Hepatocyte (in vitro differentiated cells): ENCODE measurements at regions not wholly inside any gene's neighbourhood (a gene's known extent, or its start where the extent isn't known, plus 50 kb on each side); places are given as distances from the start of the nearest gene placed in this dataset.

Source experiments
- EZH2 ChIP-seq: fragments of 200-600 bp; sonication (generic); IDR thresholded peaks from 2 replicates; pipeline ENCODE4 v1.6.1; 2016; ENCODE audit warnings: antibody characterized with exemption, mild to moderate bottlenecking, borderline replicate concordance
- EZH2phosphoT487 ChIP-seq: fragments of 200-600 bp; sonication (generic); IDR thresholded peaks from one replicate; pipeline ENCODE4 v1.6.1; 2018; ENCODE audit warnings: antibody characterized with exemption, mild to moderate bottlenecking, low read depth, moderate library complexity; ENCODE audit not compliant: unreplicated experiment, severe bottlenecking
- TF ChIP-seq, protein P1 (sequence below): fragments of 200-600 bp; sonication (generic); IDR thresholded peaks from 2 replicates; pipeline ENCODE4 v1.5.1; 2016; ENCODE audit warnings: antibody characterized with exemption, mild to moderate bottlenecking; ENCODE audit not compliant: poor library complexity

DNA sequence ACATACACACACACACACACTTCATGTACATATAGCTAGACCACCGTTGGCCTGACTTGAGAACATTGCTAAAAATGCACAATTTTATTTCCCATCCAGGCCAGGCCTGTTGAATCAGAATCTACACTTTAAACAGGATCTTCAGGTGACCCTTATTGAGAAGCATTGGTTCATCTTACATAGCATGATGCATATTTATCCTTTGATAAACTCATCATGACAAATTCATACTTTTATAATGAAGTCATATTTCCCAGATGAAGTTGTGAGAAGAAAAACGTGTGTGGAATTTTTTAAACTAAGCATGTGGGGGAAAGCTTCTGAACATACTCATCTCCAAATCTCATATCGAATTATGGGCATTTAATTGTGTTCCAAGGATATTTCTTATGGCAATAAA is 877.7 kb downstream of the MRPL39 start:
- TF ChIP-seq, protein P1, sequence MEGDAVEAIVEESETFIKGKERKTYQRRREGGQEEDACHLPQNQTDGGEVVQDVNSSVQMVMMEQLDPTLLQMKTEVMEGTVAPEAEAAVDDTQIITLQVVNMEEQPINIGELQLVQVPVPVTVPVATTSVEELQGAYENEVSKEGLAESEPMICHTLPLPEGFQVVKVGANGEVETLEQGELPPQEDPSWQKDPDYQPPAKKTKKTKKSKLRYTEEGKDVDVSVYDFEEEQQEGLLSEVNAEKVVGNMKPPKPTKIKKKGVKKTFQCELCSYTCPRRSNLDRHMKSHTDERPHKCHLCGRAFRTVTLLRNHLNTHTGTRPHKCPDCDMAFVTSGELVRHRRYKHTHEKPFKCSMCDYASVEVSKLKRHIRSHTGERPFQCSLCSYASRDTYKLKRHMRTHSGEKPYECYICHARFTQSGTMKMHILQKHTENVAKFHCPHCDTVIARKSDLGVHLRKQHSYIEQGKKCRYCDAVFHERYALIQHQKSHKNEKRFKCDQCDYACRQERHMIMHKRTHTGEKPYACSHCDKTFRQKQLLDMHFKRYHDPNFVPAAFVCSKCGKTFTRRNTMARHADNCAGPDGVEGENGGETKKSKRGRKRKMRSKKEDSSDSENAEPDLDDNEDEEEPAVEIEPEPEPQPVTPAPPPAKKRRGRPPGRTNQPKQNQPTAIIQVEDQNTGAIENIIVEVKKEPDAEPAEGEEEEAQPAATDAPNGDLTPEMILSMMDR: no peak
- TF ChIP-seq EZH2: no peak
- no peak for TF ChIP-seq EZH2phosphoT487
